Activated gamma-delta T cell (primary cell): ENCODE measurements at regions not wholly inside any gene's neighbourhood (a gene's known extent, or its start where the extent isn't known, plus 50 kb on each side); places are given as distances from the start of the nearest gene placed in this dataset.

Experiments used
- DNase-seq: peaks from one replicate; lab custom pipeline; 2025; lab: John Stamatoyannopoulos, UW

DNA sequence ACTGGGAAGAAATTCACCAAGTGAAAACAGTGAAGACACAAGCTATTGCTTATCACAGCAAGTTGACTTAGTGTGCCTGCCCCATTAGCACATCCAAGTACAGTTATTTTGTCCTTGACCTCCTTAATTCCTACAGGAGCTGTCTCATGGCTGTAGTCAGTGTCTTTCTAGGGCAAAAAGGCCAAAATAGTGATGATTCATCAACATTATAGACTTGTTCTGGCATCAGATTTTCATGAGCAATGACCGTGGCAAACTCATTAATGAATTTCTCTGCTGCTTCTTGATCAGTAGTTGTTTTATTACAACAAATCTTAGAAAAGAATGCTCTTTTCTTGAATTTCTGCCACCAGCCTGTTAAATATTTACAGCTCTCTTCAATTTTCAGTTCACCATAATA is 1169.3 kb upstream of the DDX18 start:
- no peak for DNase-seq

- no peak for DNase-seq
Observed at GRCh38 chr2:116668691-116669090, 1145.8 kb upstream of the DDX18 start.

DNA sequence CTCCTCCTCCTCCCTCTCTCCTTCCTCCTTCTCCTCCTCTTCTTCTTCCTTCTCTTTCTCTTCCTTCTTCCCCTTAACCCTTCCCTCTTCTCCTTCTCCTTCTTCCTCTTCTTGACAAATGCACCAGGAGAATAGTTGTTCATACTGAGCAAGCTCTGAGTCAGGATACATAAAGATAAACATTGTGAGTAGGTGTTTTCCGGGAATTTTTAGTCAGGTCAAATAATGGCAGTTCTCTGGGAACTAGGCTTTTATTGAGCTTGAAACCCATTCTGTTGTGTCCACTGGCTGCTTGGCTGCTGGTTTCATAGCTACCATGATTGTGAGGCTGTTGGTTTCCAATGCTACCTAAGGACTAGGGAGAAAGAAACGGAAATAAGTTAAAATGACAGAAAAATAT is 1144.7 kb upstream of the DDX18 start:
- no peak for DNase-seq

- no peak for DNase-seq
Observed at GRCh38 chr2:116674188-116674587, 1140.3 kb upstream of the DDX18 start.

DNA sequence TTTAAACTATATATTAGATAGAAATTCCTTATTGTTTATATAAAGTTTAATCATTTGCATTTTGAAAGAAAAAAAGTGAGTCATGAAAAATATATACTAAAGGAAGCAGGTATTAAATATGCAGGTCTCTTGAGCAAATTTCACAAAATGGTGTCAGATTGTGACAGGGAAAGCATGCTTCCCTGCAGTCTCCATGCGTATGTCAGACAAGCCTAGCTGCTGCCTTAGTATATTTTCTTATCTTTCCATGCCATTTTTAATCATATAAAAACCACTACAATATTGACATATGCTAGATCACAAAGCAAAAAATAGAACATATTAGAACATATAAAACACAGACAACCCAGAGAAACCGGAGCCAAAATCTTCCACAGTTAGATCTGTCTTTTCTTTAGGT is 1137.7 kb upstream of the DDX18 start:
- DNase-seq: no peak

DNA sequence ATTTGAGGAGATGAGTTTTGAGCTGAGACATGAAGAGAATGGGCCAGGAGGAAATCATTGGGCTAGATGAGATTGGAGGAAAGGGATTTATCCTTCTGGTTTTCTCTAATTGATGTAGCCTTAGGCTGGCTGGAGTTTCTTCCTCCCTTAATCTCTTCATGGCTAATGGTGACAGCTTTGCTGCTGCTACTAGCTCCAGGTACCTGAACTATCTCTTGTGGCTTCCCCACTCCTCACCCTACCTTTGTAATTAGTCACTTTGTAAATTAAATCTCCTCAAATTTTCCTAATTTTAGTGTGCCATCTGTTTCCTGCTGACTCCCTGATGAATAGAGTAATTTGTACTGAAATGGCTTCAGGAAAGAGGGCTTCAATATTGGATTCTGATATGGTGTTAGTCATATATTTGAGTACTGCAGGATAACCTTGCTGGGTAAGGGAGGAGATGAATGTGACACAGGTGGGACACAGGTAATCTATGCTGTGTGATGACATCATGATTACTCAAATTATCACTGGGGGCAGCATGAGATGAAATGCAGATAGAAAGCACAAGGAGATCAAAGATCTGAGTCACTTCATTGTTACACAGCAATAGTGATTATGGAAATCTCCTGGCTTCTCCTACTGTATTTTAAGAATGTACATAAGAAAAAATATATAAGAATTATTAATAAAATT is 1134.1 kb upstream of the DDX18 start:
- DNase-seq: no peak

GRCh38 chr2:116687371-116687770 is 1127.1 kb upstream of the DDX18 start:
- DNase-seq: no peak

DNA sequence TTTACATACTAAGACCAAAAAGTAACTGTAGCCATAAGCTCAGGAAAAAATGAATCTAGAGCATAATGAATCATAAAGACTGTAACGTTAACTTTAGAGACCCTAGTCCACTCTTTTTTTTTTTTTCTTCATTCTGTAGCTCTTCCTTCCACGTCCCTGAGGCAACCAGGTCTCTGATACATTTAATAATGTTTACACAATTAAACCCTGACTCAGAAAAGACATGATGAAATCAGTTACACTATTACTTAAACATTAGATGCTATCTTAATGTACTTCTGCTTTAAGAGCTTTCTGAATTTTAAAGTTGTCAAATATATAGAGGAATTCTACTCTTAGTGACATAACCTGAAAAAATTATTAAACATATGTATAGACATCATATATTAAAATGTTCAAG is 1121.5 kb upstream of the DDX18 start:
- DNase-seq: no peak

DNA sequence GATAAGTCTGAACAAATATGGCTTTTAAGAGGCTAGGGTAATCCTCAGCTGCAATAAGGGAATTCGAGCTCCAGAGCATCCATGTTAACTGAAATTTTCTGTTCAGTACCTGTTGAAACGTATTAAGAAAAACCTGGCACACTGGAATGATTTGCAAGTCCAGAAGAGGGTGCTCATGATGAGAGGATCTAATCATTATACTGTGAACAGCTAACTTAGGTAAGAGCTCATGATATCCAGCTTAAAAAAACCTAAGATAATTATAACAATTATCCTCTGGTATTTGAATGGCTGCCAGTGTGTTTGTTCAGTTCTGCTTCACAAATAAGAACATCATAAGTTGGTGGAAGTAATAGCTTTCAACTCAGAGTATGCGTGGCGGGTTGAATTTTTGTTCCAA is 1118.3 kb upstream of the DDX18 start:
- DNase-seq: no peak

DNA sequence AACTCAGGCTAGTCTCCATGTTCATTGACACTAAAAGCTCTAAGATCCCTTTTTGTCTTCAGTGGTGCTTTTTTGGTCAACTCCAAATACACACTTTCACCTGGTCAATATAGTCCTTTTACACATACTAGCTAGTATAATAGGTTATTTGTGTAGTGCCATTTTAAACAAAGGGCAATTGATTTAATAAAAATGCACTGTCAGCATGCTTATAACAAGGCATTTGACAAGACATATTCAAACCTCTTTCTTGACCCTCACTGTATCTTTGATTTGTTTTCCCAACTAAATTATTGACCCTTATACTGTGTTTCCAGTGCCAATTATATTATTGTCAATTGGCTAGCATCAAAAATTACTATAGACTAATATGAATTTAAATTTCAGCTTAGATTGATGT is 1117.6 kb upstream of the DDX18 start:
- DNase-seq: no peak

- no peak for DNase-seq
Observed at GRCh38 chr2:116706396-116706795, 1108.1 kb upstream of the DDX18 start.

GRCh38 chr2:116716038-116716437 is 1098.5 kb upstream of the DDX18 start:
- DNase-seq: no peak

- DNase-seq: no peak
Observed at GRCh38 chr2:116716444-116716843, 1098.0 kb upstream of the DDX18 start.

- DNase-seq: no peak
Observed at GRCh38 chr2:116717832-116718231, 1096.7 kb upstream of the DDX18 start.

- DNase-seq: no peak
Observed at GRCh38 chr2:116718451-116718850, 1096.0 kb upstream of the DDX18 start.

DNA sequence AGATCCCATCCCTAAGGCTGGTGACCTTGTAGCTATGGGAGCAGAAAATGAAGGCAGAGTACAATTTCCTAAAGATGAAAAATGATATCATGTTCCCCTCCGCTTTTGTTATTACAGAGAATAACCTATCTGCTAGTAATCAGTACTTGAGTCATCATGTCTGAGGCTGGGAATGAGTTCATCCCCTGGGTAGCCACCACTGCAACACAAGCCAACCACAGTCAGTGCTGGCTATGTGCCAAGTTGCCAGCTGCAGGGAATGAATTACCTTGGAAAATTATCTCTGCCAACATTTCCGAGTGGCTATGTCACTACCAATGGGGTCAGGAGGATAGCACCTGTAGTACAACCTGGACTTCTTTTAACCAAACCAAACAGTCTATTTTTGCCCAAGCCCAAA is 1094.7 kb upstream of the DDX18 start:
- no peak for DNase-seq

DNA sequence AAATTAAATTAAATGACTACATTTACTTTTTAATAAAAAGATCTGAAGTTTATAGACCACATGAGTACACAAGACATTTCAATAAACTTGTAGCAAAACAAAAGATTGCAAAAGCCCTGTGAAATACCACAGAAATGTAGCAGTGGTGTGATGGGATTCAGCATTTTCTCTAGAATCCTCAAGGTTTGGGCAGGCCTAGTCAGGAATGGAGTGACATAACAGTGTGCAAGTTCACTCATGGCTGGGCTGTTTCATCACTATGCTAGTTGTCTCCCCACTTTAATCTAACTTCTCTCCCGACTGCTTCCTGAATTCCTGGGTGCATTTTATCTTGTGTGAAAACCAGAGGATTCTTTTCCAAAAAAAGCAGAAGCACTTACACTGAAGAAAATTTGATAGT is 1089.9 kb upstream of the DDX18 start:
- DNase-seq: no peak

DNA sequence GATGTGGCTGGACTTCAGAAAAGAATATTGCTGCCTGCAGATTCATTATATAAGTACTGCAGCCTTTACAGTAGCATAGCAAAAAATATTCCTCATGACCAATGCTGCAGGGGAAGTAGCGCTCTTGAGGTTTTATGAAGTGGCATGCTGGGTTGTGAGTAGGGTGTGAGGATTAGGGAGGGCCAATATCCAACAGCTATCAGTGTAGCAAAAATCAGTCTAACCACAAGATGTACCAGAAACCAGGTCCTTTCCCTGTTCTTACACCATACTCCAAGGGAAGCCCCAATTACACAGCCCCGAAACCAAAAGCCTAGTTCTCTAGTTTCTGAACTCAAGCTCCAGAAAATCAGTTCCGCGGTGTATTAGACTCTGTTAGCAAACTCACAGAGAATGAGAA is 1082.2 kb upstream of the DDX18 start:
- no peak for DNase-seq

GRCh38 chr2:116733699-116734098 is 1080.8 kb upstream of the DDX18 start:
- DNase-seq: no peak

DNA sequence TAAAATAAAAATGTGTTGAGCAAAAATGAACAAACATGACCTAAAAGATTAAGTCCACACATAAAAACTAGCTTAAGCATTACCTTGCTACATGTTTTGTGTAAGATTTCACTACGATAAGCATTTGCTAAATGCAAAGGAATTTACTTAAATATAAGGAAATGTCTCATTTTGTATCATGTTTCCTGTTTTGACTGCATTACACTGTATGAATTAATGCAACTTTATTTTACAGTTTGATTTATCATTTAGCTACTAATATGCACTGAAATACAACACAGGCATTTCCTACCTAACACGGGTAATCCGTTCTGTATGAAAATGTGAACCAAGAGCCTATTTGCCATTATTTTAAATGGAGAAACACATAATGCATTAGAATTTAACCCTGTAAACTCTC is 1076.5 kb upstream of the DDX18 start:
- no peak for DNase-seq

- DNase-seq: no peak
Observed at GRCh38 chr2:116747103-116747502, 1067.4 kb upstream of the DDX18 start.

DNA sequence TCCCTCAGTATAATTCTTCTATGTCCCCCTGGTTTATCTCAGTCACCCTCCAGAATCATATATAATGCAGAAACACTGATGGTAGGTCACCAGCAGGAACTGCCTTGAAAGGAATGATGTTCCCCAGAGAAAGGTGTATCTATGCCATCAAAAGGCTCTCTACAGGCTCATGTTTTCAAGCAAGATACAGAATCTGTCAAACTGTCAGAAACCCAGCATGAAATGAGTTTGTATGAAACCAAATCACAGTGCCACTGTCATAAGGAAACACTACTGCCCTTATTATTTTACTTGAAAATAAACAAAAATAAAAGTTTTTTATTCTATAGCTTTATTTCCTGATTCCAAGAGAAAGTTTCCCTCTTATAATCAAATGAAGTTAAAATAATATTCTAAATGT is 1064.5 kb upstream of the DDX18 start:
- no peak for DNase-seq

GRCh38 chr2:116754381-116755101 is 1060.0 kb upstream of the DDX18 start:
- no peak for DNase-seq

- DNase-seq: no peak
Observed at GRCh38 chr2:116761864-116762263, 1052.6 kb upstream of the DDX18 start.
